Vagina (tissue), 2 donors: ENCODE measurements at regions not wholly inside any gene's neighbourhood (a gene's known extent, or its start where the extent isn't known, plus 50 kb on each side); places are given as distances from the start of the nearest gene placed in this dataset.

ENCODE experiments used
- DNase-seq, 2 donors: peaks; one replicate each; pipeline ENCODE4 v3.0.0-alpha.2; 2017; ENCODE audit errors: extremely low spot score in 2 of 2
- H3K27ac ChIP-seq: fragments of 200-600 bp; sonication (generic); one replicate; pipeline ENCODE4 v1.5.1; 2019
- H3K27me3 ChIP-seq: fragments of 200-600 bp; sonication (generic); one replicate; pipeline ENCODE4 v1.5.1; 2019
- H3K36me3 ChIP-seq, 2 donors: fragments of 200-600 bp; sonication (generic); one replicate each; pipeline ENCODE4 v1.5.1; 2017 to 2019
- H3K4me1 ChIP-seq: fragments of 200-600 bp; sonication (generic); one replicate; pipeline ENCODE4 v1.5.1; 2019
- H3K4me3 ChIP-seq, 2 donors: fragments of 200-600 bp; sonication (generic); 1 replicate in 1 of 2; 2 replicates in 1 of 2; pipeline ENCODE4 v1.5.1; 2016 to 2019
- H3K9me3 ChIP-seq: fragments of 200-600 bp; sonication (generic); one replicate; pipeline ENCODE4 v1.5.1; 2019
- POLR2A ChIP-seq, 2 donors: fragments of 450-650 bp; IDR thresholded peaks; one replicate each; pipeline ENCODE4 v1.6.1; 2017; ENCODE audit warnings: antibody characterized with exemption in 2 of 2, mild to moderate bottlenecking in 2 of 2, moderate library complexity in 2 of 2
- POLR2AphosphoS5 ChIP-seq, 2 donors: sonication (generic); formaldehyde crosslinking; IDR thresholded peaks; one replicate each; pipeline ENCODE4 v1.9.0; 2017; ENCODE audit warnings: antibody characterized with exemption in 2 of 2, mild to moderate bottlenecking in 2 of 2, low read depth in 1 of 2; ENCODE audit not compliant: insufficient read depth in 1 of 2
- intact Hi-C: fragments of 100-400 bp; cut with DNase I; formaldehyde crosslinking; loops from one replicate; pipeline ENCODE4 v1.15.1; 2023
- TF ChIP-seq, protein P1 (sequence below), 3 experiments: fragments of 450-650 bp in 2 of 3; fragments of 200-600 bp in 1 of 3; sonication (generic) in 1 of 3; IDR thresholded peaks; one replicate each; pipeline ENCODE4 v1.5.1; 2017 to 2019; ENCODE audit warnings: antibody characterized with exemption in 3 of 3, mild to moderate bottlenecking in 2 of 3, moderate library complexity in 2 of 3

DNA sequence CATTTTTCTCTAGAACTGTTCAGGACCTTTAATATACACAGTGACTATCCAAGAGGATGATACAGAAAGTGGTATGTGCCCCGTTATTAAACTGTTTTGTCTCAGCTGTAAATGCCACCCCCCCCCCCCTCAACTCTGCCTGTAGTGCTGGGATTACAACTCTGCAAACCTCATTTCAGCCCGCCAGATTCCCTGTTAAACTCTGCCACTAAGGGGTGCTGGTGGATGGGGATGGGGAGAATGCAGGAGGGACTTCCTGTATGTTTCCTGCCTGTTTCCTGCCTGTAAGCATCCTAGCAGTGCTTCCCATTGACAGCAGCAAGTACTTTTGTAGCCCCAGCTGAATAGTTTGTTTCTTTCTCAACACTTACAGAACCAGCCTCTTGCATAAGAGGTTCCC lies 301.7 kb upstream of the RORA start:
- Histone ChIP-seq H3K27me3 (no peaks in the 10 kb centered on the region), H3K9me3 (no peaks in the 10 kb centered on the region), H3K27ac (no peak overlapping the region), H3K4me1 (no peaks in the 10 kb centered on the region), H3K36me3 (no peaks in the 10 kb centered on the region), H3K4me3 (no peak overlapping the region)
- no peak for DNase-seq
- TF ChIP-seq POLR2AphosphoS5 (IDR thresholded peaks at IDR 0.05; ENCODE audit: insufficient read depth in 1 of 2, low read depth in 1 of 2): no peak
- TF ChIP-seq, protein P1, sequence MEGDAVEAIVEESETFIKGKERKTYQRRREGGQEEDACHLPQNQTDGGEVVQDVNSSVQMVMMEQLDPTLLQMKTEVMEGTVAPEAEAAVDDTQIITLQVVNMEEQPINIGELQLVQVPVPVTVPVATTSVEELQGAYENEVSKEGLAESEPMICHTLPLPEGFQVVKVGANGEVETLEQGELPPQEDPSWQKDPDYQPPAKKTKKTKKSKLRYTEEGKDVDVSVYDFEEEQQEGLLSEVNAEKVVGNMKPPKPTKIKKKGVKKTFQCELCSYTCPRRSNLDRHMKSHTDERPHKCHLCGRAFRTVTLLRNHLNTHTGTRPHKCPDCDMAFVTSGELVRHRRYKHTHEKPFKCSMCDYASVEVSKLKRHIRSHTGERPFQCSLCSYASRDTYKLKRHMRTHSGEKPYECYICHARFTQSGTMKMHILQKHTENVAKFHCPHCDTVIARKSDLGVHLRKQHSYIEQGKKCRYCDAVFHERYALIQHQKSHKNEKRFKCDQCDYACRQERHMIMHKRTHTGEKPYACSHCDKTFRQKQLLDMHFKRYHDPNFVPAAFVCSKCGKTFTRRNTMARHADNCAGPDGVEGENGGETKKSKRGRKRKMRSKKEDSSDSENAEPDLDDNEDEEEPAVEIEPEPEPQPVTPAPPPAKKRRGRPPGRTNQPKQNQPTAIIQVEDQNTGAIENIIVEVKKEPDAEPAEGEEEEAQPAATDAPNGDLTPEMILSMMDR (IDR thresholded peaks at IDR 0.05): no peak
- intact Hi-C loops: no loop called here

DNA sequence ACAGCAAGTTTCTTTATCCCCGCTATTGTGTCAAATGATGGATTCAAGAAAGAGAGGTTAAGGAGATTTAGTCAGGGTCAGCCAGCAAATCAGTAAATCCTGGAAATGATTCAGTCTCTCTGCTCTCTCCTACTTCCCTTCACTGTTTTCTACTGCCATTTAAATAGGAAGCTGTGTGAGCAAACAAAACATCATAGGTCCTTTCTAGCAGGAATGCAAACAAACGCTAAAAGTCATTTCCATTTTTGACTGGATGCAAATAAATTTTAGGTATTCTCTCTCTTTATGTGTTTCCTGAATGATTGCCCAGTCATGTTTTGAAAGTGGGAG lies 299.4 kb upstream of the RORA start:
- H3K36me3 ChIP-seq: no peaks in the 10 kb centered on the region
- DNase-seq: no peak
- no peaks in the 10 kb centered on the region for H3K4me1 ChIP-seq
- intact Hi-C loops: no loop called here
- TF ChIP-seq, protein P1 (IDR thresholded peaks at IDR 0.05): no peak
- no peak for TF ChIP-seq POLR2AphosphoS5 (IDR thresholded peaks at IDR 0.05; ENCODE audit: insufficient read depth in 1 of 2, low read depth in 1 of 2)
- no peak for TF ChIP-seq POLR2A (IDR thresholded peaks at IDR 0.05)
- no peak overlapping the region for H3K4me3 ChIP-seq
- H3K9me3 ChIP-seq: no peaks in the 10 kb centered on the region
- no peaks in the 10 kb centered on the region for H3K27me3 ChIP-seq
- no peak overlapping the region for H3K27ac ChIP-seq

DNA sequence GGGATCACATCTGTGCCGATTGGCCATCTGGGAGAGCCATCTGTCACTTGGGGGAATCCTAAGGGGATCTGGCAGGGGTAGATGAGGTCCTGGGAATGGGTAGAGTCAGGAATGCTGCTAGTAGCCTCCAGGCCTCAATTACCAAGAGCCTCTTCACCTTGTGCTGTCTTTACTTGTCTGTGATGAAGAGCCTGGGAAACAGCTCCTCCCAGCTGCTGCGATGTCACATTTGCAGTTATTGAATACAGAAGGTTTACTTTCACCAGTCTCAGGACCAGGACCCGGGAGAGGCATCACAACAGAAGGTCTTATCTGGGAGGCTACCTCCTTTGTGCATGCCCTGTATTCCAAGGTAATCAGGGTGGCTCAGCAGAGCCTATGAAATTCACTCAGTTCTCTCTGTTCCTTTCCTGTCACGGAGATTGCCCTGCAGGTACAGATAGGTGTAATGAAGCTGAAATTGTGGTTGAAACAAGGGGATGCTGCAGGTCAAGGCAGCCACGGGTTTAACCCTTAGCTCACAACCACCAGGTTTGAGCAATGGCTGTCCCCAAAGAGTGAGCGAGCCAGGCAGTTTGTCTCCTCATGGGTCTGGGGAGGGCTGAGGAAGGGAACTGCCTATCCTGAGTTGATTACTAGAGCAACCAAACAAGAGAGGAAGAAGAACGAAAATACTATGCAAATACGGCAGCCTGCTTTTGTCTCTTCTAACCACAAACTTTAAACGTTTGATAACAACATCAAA lies 298.9 kb upstream of the RORA start:
- H3K4me1 ChIP-seq: no peaks in the 10 kb centered on the region
- TF ChIP-seq POLR2AphosphoS5 (IDR thresholded peaks at IDR 0.05; ENCODE audit: insufficient read depth in 1 of 2, low read depth in 1 of 2) (no peak), POLR2A (IDR thresholded peaks at IDR 0.05) (no peak)
- TF ChIP-seq, protein P1 (IDR thresholded peaks at IDR 0.05): no peak
- no peaks in the 10 kb centered on the region for H3K9me3 ChIP-seq
- H3K4me3 ChIP-seq: no peak overlapping the region
- DNase-seq: no peak
- H3K36me3 ChIP-seq: no peaks in the 10 kb centered on the region
- intact Hi-C loops: no loop called here
- no peak overlapping the region for H3K27ac ChIP-seq
- H3K27me3 ChIP-seq: no peaks in the 10 kb centered on the region

DNA sequence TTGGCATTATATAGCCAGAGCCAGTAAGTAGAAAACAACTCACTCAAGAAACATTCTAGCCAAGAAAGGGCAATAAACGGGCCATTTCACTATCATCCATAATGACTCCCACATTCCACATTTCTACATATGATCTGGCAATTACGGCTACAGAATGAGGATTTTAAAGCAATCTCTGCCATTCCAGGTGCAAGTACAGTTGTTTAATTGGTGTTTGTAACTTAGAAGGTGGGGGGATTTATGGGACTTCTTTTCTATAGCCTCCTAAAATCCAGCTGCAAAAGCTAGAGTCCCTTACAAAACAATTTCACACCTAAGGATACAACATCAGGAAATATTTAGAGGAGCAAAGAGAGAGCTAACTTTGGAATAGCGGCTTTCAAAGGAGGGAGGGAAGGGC lies 295.4 kb upstream of the RORA start:
- Histone ChIP-seq H3K4me1 (no peaks in the 10 kb centered on the region), H3K27ac (no peak overlapping the region), H3K9me3 (no peaks in the 10 kb centered on the region), H3K4me3 (no peak overlapping the region), H3K36me3 (no peaks in the 10 kb centered on the region), H3K27me3 (no peaks in the 10 kb centered on the region)
- TF ChIP-seq, protein P1 (IDR thresholded peaks at IDR 0.05): no peak
- no peak for TF ChIP-seq POLR2A (IDR thresholded peaks at IDR 0.05)
- TF ChIP-seq POLR2AphosphoS5 (IDR thresholded peaks at IDR 0.05; ENCODE audit: insufficient read depth in 1 of 2, low read depth in 1 of 2): no peak
- no peak for DNase-seq
- intact Hi-C loops: no loop called here

DNA sequence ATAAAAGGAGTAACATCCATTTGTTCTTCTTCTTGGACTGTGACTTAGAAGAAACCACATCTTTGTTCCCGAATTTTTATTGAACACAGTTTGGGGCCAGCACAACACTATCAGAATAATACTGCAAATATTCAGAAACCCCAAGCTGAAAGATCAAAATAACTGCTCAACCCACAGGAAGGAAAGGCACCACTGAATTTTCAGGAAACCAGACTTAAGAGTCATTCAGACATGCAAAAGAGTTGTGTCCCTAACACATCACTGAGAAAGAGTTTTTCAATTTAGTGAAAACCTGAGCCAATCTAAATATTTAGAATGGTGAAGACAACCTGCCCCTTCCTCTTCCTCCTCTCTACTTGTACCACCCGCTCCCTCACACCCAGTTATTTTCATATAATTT lies 295.0 kb upstream of the RORA start:
- H3K36me3 ChIP-seq: no peaks in the 10 kb centered on the region
- no peaks in the 10 kb centered on the region for H3K27me3 ChIP-seq
- intact Hi-C loops: no loop called here
- H3K4me3 ChIP-seq: no peak overlapping the region
- H3K9me3 ChIP-seq: no peaks in the 10 kb centered on the region
- DNase-seq: no peak
- TF ChIP-seq POLR2AphosphoS5 (IDR thresholded peaks at IDR 0.05; ENCODE audit: insufficient read depth in 1 of 2, low read depth in 1 of 2) (no peak), POLR2A (IDR thresholded peaks at IDR 0.05) (no peak)
- TF ChIP-seq, protein P1 (IDR thresholded peaks at IDR 0.05): no peak
- H3K4me1 ChIP-seq: no peaks in the 10 kb centered on the region
- H3K27ac ChIP-seq: no peak overlapping the region
